D721Med (cell line): ENCODE measurements at regions not wholly inside any gene's neighbourhood (a gene's known extent, or its start where the extent isn't known, plus 50 kb on each side); places are given as distances from the start of the nearest gene placed in this dataset.

Source experiments
- DNase-seq: peaks from one replicate; pipeline ENCODE4 v3.0.0; 2011; ENCODE audit warnings: low spot score; ENCODE audit not compliant: insufficient read length
- FAIRE-seq: peaks from 2 replicates; lab custom pipeline; 2011; peaks lifted over from hg19 to GRCh38; lab: Jason Lieb, UNC
- CTCF ChIP-seq: IDR thresholded peaks from 2 replicates; pipeline ENCODE4 v1.5.1; 2012; ENCODE audit warnings: mild to moderate bottlenecking, control low read depth; ENCODE audit not compliant: insufficient read depth; ENCODE audit errors: missing control alignments

GRCh38 chr6:133114973-133115372, 126.2 kb upstream of the EYA4 start:
- no peak for DNase-seq

GRCh38 chr6:133115946-133116345, 125.2 kb upstream of the EYA4 start:
- no peak for TF ChIP-seq CTCF
- no peak for FAIRE-seq

More at GRCh38 chr6:133114973-133115372, 126.2 kb upstream of the EYA4 start:
- TF ChIP-seq CTCF, result no peak
- FAIRE-seq, result no peak

GRCh38 chr6:133128191-133128590, 113.0 kb upstream of the EYA4 start:
- TF ChIP-seq CTCF, result no peak
- FAIRE-seq (no peak), DNase-seq (no peak)

More at GRCh38 chr6:133115946-133116345, 125.2 kb upstream of the EYA4 start:
- DNase-seq, result no peak

GRCh38 chr6:133129556-133129955, 111.6 kb upstream of the EYA4 start:
- DNase-seq (no peak), FAIRE-seq (no peak)

GRCh38 chr6:133130863-133131262, 110.3 kb upstream of the EYA4 start:
- TF ChIP-seq CTCF, result no peak
- FAIRE-seq (no peak), DNase-seq (no peak)

More at GRCh38 chr6:133129556-133129955, 111.6 kb upstream of the EYA4 start:
- no peak for TF ChIP-seq CTCF

GRCh38 chr6:133131621-133132465, 109.3 kb upstream of the EYA4 start:
- TF ChIP-seq CTCF, result no peak
- DNase-seq, result no peak

GRCh38 chr6:133132466-133132971, 108.6 kb upstream of the EYA4 start:
- no peak for TF ChIP-seq CTCF
- DNase-seq (no peak), FAIRE-seq (no peak)

More at GRCh38 chr6:133131621-133132465, 109.3 kb upstream of the EYA4 start:
- FAIRE-seq, result no peak
